ENCODE measurements at regions not wholly inside any gene's neighbourhood (a gene's known extent, or its start where the extent isn't known, plus 50 kb on each side); places are given as distances from the start of the nearest gene placed in this dataset.

DNA sequence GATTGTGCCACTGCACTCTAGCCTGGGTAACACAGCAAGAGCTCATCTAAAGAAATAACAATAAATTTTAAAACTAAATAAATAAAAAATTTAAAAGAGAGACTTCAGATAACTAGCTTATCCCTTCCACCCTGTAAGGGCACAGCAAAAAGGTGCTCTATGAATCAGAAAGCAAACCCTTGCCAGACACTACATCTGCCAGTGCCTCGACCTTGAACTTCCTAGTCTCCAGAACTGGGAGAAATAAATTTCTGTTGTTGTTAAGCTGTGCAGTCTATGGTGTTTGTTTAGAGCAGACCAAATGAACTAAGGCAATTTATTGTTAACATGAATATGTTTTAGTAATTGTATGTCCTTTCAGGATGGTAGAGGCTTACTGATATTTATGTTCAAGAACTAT is 174.9 kb upstream of the TRIM24 start:
- TF ChIP-seq POLR2AphosphoS5 (IDR thresholded peaks at IDR 0.05) (no peak), TAF1 (IDR thresholded peaks at IDR 0.05; ENCODE audit: low read depth) (no peak), SMC3 (conservative IDR thresholded peaks at IDR 0.05; ENCODE audit: poor library complexity) (no peak), MXI1 (conservative IDR thresholded peaks at IDR 0.05; ENCODE audit: poor library complexity, severe bottlenecking) (no peak)
- TF ChIP-seq, protein P1, sequence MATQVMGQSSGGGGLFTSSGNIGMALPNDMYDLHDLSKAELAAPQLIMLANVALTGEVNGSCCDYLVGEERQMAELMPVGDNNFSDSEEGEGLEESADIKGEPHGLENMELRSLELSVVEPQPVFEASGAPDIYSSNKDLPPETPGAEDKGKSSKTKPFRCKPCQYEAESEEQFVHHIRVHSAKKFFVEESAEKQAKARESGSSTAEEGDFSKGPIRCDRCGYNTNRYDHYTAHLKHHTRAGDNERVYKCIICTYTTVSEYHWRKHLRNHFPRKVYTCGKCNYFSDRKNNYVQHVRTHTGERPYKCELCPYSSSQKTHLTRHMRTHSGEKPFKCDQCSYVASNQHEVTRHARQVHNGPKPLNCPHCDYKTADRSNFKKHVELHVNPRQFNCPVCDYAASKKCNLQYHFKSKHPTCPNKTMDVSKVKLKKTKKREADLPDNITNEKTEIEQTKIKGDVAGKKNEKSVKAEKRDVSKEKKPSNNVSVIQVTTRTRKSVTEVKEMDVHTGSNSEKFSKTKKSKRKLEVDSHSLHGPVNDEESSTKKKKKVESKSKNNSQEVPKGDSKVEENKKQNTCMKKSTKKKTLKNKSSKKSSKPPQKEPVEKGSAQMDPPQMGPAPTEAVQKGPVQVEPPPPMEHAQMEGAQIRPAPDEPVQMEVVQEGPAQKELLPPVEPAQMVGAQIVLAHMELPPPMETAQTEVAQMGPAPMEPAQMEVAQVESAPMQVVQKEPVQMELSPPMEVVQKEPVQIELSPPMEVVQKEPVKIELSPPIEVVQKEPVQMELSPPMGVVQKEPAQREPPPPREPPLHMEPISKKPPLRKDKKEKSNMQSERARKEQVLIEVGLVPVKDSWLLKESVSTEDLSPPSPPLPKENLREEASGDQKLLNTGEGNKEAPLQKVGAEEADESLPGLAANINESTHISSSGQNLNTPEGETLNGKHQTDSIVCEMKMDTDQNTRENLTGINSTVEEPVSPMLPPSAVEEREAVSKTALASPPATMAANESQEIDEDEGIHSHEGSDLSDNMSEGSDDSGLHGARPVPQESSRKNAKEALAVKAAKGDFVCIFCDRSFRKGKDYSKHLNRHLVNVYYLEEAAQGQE (IDR thresholded peaks at IDR 0.05; ENCODE audit: borderline replicate concordance) = no peak
- TF ChIP-seq, protein P2, sequence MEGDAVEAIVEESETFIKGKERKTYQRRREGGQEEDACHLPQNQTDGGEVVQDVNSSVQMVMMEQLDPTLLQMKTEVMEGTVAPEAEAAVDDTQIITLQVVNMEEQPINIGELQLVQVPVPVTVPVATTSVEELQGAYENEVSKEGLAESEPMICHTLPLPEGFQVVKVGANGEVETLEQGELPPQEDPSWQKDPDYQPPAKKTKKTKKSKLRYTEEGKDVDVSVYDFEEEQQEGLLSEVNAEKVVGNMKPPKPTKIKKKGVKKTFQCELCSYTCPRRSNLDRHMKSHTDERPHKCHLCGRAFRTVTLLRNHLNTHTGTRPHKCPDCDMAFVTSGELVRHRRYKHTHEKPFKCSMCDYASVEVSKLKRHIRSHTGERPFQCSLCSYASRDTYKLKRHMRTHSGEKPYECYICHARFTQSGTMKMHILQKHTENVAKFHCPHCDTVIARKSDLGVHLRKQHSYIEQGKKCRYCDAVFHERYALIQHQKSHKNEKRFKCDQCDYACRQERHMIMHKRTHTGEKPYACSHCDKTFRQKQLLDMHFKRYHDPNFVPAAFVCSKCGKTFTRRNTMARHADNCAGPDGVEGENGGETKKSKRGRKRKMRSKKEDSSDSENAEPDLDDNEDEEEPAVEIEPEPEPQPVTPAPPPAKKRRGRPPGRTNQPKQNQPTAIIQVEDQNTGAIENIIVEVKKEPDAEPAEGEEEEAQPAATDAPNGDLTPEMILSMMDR (IDR thresholded peaks at IDR 0.05; ENCODE audit: poor library complexity, severe bottlenecking) = no peak

All from neural cell (in vitro differentiated cells).